ENCODE measurements at regions not wholly inside any gene's neighbourhood (a gene's known extent, or its start where the extent isn't known, plus 50 kb on each side); places are given as distances from the start of the nearest gene placed in this dataset.

DNA sequence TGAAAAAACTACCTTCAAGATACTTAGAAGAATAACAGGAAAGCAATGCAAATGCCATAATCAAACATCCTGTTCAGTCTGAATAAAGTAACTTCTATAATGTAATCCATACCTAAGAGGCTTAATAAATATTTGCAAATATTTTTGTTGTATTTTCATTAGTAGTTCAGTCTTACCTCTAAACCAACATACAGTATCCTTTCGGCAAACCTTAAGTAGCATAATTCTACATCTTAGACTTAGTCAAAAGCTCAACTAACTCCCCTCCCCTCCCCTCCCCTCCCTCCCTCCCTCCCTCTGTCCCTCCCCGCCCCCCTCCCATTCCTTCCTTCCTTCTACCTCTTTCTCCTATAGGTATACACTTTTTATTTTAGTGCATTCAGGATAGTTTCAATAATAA is 1373.2 kb downstream of the SUCLG1 start:
- Histone ChIP-seq H3K27me3 (ENCODE audit: control insufficient read depth, insufficient read depth, low read length) (no peaks in the 10 kb centered on the region), H3K4me3 (ENCODE audit: low read depth, low read length) (no peak overlapping the region), H3K9ac (ENCODE audit: low read depth, low read length) (no peak overlapping the region), H3K4me1 (ENCODE audit: control insufficient read depth, insufficient read depth, low read length) (no peaks in the 10 kb centered on the region), H3K9me3 (ENCODE audit: control insufficient read depth, insufficient read depth, low read length) (no peaks in the 10 kb centered on the region), H3K36me3 (ENCODE audit: control insufficient read depth, insufficient read depth, low read length) (no peaks in the 10 kb centered on the region)

DNA sequence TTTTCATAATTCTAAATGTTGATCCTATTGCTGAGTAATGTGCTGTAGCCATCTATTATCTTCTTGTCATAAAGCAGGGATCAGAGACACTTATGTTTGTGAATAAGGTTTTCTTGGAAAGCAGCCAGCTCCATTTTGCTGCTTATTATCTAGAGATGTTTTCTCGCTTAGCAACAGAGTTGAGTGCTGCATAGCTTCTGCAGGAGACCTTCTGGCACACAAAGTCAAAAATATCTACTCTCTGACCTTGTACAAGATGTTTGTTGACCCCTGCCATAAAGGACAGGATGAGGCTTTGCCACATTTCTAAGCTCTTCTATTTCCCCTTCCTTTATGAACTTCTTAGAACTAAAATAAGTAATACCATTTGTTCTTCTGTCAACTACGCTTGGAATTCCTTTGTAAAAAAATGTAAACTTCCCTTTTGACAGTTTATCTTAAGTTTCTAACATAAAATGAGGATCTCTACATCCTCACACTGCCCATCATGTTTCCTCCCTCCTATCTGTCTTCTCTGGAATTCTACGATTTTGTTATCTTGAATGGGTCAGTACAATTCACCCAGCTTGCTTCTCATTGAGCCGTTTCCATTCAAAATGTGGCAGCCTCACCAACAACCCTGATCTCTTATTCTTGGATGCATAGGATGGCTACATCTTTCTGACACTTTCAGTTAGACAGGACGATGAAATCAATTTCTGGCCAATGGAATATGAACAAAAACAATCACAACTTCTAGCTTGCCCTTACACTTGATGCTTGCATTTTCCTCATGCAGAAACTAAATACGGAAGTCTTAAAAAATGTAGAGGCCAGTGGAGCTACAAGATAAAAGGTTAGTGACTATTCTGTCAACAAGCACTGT is 1377.0 kb downstream of the SUCLG1 start:
- H3K9me3 ChIP-seq (ENCODE audit: control insufficient read depth, insufficient read depth, low read length): no peaks in the 10 kb centered on the region
- no peaks in the 10 kb centered on the region for H3K27me3 ChIP-seq (ENCODE audit: control insufficient read depth, insufficient read depth, low read length)
- H3K4me3 ChIP-seq (ENCODE audit: low read depth, low read length): no peak overlapping the region
- H3K9ac ChIP-seq (ENCODE audit: low read depth, low read length): no peak overlapping the region
- no peaks in the 10 kb centered on the region for H3K4me1 ChIP-seq (ENCODE audit: control insufficient read depth, insufficient read depth, low read length)
- no peaks in the 10 kb centered on the region for H3K36me3 ChIP-seq (ENCODE audit: control insufficient read depth, insufficient read depth, low read length)

DNA sequence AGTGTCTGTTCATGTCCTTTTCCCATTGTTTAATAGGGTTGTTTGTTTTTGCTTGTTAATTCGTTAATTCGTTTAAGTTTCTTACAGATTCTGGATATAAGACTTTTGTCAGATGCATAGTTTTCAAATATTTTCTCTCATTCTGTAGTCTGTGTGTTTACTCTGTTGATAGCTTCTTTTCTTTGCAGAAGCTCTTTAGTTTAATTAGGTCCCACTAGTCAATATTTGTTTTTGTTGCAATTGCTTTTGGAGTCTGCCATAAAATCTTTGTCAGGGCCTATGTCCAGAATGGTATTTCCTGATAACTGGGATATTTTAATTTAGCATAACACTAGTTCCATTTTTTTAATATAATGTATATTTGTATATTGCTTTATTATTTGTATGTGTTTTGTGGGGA is 1380.1 kb downstream of the SUCLG1 start:
- Histone ChIP-seq H3K9me3 (ENCODE audit: control insufficient read depth, insufficient read depth, low read length) (no peaks in the 10 kb centered on the region), H3K4me3 (ENCODE audit: low read depth, low read length) (no peak overlapping the region), H3K27me3 (ENCODE audit: control insufficient read depth, insufficient read depth, low read length) (no peaks in the 10 kb centered on the region), H3K36me3 (ENCODE audit: control insufficient read depth, insufficient read depth, low read length) (no peaks in the 10 kb centered on the region), H3K9ac (ENCODE audit: low read depth, low read length) (no peak overlapping the region), H3K4me1 (ENCODE audit: control insufficient read depth, insufficient read depth, low read length) (no peaks in the 10 kb centered on the region)

DNA sequence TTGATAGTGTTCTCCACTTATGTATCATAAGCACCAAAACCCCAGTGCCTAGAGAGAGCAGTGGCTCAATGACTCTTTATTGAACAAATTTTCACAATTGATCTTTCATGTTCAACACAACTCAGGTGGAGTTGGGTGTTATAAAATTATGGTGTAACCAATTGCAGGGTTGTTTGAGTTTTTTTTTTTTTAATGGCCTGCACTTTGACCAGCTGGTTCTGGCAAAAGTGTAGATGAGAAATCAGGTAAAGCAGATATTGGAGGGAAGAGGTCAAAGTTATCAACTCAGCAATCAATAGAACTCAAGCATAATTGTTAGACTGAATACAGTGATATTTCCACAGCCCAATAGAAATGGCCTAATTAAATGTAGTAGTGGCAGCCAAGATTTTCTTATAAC is 1386.3 kb downstream of the SUCLG1 start:
- H3K36me3 ChIP-seq (ENCODE audit: control insufficient read depth, insufficient read depth, low read length): no peaks in the 10 kb centered on the region
- H3K27me3 ChIP-seq (ENCODE audit: control insufficient read depth, insufficient read depth, low read length): no peaks in the 10 kb centered on the region
- no peak overlapping the region for H3K9ac ChIP-seq (ENCODE audit: low read depth, low read length)
- no peak overlapping the region for H3K4me3 ChIP-seq (ENCODE audit: low read depth, low read length)
- no peaks in the 10 kb centered on the region for H3K9me3 ChIP-seq (ENCODE audit: control insufficient read depth, insufficient read depth, low read length)
- H3K4me1 ChIP-seq (ENCODE audit: control insufficient read depth, insufficient read depth, low read length): no peaks in the 10 kb centered on the region

DNA sequence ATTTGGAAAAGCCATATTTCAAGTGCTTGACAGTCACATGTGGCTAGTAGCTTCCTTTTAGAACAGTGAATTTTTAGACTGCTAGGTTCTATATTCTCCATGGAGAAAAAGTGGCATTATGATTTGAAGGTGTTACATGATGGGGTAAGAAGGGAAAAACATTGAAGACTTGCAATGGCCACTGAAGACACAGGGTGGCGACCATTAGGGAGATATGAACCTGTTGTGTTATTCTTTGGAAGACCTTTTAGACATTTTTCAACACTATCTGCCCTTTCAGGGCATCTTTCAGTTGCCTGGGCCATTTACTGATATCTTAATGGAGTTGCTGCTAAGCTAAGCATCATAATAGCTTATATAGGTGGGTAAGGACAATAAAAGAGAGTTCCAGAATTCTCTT is 1387.2 kb downstream of the SUCLG1 start:
- Histone ChIP-seq H3K4me1 (ENCODE audit: control insufficient read depth, insufficient read depth, low read length) (no peaks in the 10 kb centered on the region), H3K9me3 (ENCODE audit: control insufficient read depth, insufficient read depth, low read length) (no peaks in the 10 kb centered on the region), H3K27me3 (ENCODE audit: control insufficient read depth, insufficient read depth, low read length) (no peaks in the 10 kb centered on the region), H3K36me3 (ENCODE audit: control insufficient read depth, insufficient read depth, low read length) (no peaks in the 10 kb centered on the region), H3K4me3 (ENCODE audit: low read depth, low read length) (no peak overlapping the region), H3K9ac (ENCODE audit: low read depth, low read length) (no peak overlapping the region)

DNA sequence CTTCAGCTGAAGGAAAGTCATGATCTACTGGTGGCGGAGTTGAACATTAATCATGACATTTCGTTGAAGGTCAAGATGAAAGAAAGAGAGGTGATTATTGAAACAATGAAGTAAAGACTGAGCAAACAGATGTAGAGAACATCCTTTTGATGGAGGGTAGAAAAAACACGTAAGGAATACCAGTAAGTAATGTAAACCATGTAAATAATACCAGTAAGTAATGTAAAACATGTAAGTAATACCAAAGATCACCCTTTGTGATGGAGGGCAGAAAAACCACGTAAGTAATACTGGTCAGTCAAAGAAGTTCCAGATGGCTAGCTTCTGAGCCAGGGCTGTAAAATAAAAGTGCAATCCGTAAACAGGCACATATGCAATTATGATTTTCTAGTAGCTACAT is 1387.7 kb downstream of the SUCLG1 start:
- Histone ChIP-seq H3K4me3 (ENCODE audit: low read depth, low read length) (no peak overlapping the region), H3K27me3 (ENCODE audit: control insufficient read depth, insufficient read depth, low read length) (no peaks in the 10 kb centered on the region), H3K4me1 (ENCODE audit: control insufficient read depth, insufficient read depth, low read length) (no peaks in the 10 kb centered on the region), H3K36me3 (ENCODE audit: control insufficient read depth, insufficient read depth, low read length) (no peaks in the 10 kb centered on the region), H3K9me3 (ENCODE audit: control insufficient read depth, insufficient read depth, low read length) (no peaks in the 10 kb centered on the region), H3K9ac (ENCODE audit: low read depth, low read length) (no peak overlapping the region)

DNA sequence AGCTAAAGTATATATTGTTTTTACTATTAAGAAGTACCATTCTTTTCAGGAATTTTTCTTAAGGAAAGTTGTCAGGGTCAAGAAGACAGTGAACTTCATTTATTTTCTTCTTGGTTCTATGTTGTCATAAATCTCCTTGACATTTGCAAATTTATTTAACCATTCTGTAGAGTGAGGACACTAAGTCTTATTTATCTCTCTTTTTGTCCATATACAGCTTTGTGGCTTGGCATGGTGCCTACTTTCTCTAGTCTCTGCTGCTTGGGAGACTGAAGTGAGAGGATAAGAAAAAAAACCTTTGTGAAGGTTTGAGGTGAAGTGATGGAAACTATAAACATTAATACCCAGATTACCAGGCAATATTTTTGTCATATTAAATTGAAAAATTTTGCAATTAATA is 1389.4 kb downstream of the SUCLG1 start:
- Histone ChIP-seq H3K9ac (ENCODE audit: low read depth, low read length) (no peak overlapping the region), H3K9me3 (ENCODE audit: control insufficient read depth, insufficient read depth, low read length) (no peaks in the 10 kb centered on the region), H3K4me3 (ENCODE audit: low read depth, low read length) (no peak overlapping the region), H3K4me1 (ENCODE audit: control insufficient read depth, insufficient read depth, low read length) (no peaks in the 10 kb centered on the region), H3K36me3 (ENCODE audit: control insufficient read depth, insufficient read depth, low read length) (no peaks in the 10 kb centered on the region), H3K27me3 (ENCODE audit: control insufficient read depth, insufficient read depth, low read length) (no peaks in the 10 kb centered on the region)

DNA sequence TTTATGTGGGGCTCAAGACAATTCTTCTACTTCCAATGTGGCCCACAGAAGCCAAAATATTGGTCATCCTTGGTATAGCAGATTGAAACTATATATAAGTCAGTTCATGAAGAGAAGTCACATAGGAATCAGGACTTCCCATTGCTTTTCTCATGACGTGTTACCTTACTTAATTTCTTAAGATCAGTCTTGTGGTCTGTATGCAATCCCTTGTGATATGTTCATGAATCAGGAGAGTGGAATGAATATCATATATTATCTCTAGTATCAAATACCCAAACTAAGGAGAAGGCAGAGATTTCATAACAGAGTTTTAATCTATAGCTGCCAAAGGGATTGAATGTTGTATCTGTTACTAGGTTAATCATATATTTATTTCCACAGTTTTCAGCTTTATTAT is 1390.4 kb downstream of the SUCLG1 start:
- H3K4me1 ChIP-seq (ENCODE audit: control insufficient read depth, insufficient read depth, low read length): no peaks in the 10 kb centered on the region
- H3K27me3 ChIP-seq (ENCODE audit: control insufficient read depth, insufficient read depth, low read length): no peaks in the 10 kb centered on the region
- H3K36me3 ChIP-seq (ENCODE audit: control insufficient read depth, insufficient read depth, low read length): no peaks in the 10 kb centered on the region
- no peak overlapping the region for H3K4me3 ChIP-seq (ENCODE audit: low read depth, low read length)
- no peak overlapping the region for H3K9ac ChIP-seq (ENCODE audit: low read depth, low read length)
- H3K9me3 ChIP-seq (ENCODE audit: control insufficient read depth, insufficient read depth, low read length): no peaks in the 10 kb centered on the region

DNA sequence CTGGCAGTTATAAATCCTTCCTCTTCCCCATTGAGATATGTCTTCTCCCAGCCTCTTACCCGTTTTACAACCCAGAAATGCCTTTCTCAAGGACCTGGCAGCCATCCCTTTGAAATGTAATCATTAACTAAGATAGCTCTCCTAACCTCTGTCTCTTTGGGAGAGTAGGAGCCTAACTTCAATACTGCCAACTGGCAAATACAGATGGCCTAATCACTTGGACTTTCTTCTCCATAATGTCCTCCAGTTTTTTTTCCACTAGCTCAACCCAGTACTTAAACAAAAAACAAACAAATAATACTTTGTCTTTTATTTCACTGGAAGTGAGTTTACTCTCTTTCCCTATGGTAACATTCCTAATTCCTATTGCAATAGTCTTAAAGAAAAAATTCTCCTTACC is 1391.1 kb downstream of the SUCLG1 start:
- H3K9me3 ChIP-seq (ENCODE audit: control insufficient read depth, insufficient read depth, low read length): no peaks in the 10 kb centered on the region
- no peaks in the 10 kb centered on the region for H3K4me1 ChIP-seq (ENCODE audit: control insufficient read depth, insufficient read depth, low read length)
- no peak overlapping the region for H3K9ac ChIP-seq (ENCODE audit: low read depth, low read length)
- no peaks in the 10 kb centered on the region for H3K36me3 ChIP-seq (ENCODE audit: control insufficient read depth, insufficient read depth, low read length)
- no peak overlapping the region for H3K4me3 ChIP-seq (ENCODE audit: low read depth, low read length)
- H3K27me3 ChIP-seq (ENCODE audit: control insufficient read depth, insufficient read depth, low read length): no peaks in the 10 kb centered on the region

DNA sequence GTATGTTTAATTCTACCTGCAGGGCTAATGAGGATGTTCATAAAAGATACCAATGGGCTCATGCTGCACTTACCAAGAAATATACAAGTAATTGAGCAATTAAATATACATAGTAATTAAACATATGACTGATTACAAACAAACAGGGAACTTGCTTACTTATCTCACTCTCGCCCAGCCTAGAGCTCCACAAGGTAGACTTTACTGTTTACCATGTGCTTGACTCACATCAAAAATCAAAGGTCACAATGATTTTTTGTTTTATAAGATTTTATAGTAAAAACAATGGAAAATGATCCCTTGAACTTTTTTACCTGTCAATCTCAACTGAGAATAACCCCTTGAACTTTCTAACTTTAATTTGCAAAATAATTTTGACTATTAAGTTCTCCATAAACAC is 1395.1 kb downstream of the SUCLG1 start:
- Histone ChIP-seq H3K36me3 (ENCODE audit: control insufficient read depth, insufficient read depth, low read length) (no peaks in the 10 kb centered on the region), H3K9ac (ENCODE audit: low read depth, low read length) (no peak overlapping the region), H3K27me3 (ENCODE audit: control insufficient read depth, insufficient read depth, low read length) (no peaks in the 10 kb centered on the region), H3K9me3 (ENCODE audit: control insufficient read depth, insufficient read depth, low read length) (no peaks in the 10 kb centered on the region), H3K4me3 (ENCODE audit: low read depth, low read length) (no peak overlapping the region), H3K4me1 (ENCODE audit: control insufficient read depth, insufficient read depth, low read length) (no peaks in the 10 kb centered on the region)

DNA sequence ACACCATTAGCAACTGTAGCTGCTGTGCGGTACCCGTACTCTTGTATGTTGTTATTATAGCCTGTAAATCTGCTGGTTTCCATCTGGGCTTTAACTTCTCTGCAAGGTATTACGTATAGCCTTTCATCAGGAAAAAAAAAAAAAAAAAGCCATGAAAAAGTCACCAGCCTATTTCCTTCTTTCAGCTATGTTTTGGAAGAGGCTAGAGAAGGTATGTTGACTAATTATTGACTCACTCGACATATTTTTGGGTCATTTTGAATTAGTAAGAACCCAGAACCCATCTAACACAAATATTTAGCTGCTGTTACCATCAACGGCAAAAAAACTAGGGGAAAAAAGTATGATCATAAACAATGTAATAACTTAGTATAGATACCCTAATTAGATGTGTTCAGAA is 1395.6 kb downstream of the SUCLG1 start:
- Histone ChIP-seq H3K4me1 (ENCODE audit: control insufficient read depth, insufficient read depth, low read length) (no peaks in the 10 kb centered on the region), H3K9me3 (ENCODE audit: control insufficient read depth, insufficient read depth, low read length) (no peaks in the 10 kb centered on the region)

DNA sequence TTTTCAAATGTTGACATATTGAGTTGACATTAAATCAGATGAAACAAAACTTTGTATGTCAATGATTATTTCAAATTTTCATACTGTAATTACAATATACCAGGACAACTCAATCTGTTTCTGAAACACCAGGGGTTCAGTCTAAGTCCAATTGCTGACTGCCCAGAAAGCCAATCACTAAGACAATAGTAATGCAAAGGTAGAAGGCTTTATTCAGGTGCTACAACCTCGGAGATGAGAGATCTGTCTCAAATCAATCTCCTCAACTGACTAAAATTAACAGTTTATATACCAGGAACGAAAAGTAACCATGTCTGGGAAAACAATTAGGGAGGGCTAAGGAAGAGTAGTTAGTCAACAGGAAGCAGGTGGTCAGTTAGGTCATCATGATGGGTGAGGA is 1400.4 kb downstream of the SUCLG1 start:
- H3K4me1 ChIP-seq (ENCODE audit: control insufficient read depth, insufficient read depth, low read length): no peaks in the 10 kb centered on the region
- H3K9me3 ChIP-seq (ENCODE audit: control insufficient read depth, insufficient read depth, low read length): no peaks in the 10 kb centered on the region
- no peaks in the 10 kb centered on the region for H3K27me3 ChIP-seq (ENCODE audit: control insufficient read depth, insufficient read depth, low read length)
- H3K4me3 ChIP-seq (ENCODE audit: low read depth, low read length): no peak overlapping the region
- H3K9ac ChIP-seq (ENCODE audit: low read depth, low read length): no peak overlapping the region
- no peaks in the 10 kb centered on the region for H3K36me3 ChIP-seq (ENCODE audit: control insufficient read depth, insufficient read depth, low read length)

More for the DNA sequence above, 1395.6 kb downstream of the SUCLG1 start:
- Histone ChIP-seq H3K36me3 (ENCODE audit: control insufficient read depth, insufficient read depth, low read length) (no peaks in the 10 kb centered on the region), H3K27me3 (ENCODE audit: control insufficient read depth, insufficient read depth, low read length) (no peaks in the 10 kb centered on the region), H3K9ac (ENCODE audit: low read depth, low read length) (no peak overlapping the region), H3K4me3 (ENCODE audit: low read depth, low read length) (no peak overlapping the region)
